HG03457 (cell line): ENCODE measurements at regions not wholly inside any gene's neighbourhood (a gene's known extent, or its start where the extent isn't known, plus 50 kb on each side); places are given as distances from the start of the nearest gene placed in this dataset.
"Not testable (repeated sequence)": the region's sequence is repeated elsewhere in the genome, so short reads cannot be mapped to it uniquely, and the experiment has no call there.

Source experiments
- ATAC-seq: cut with Tn5 transposase; IDR thresholded peaks from one replicate; pipeline ENCODE4 v1.9.1; 2021; ENCODE audit warnings: moderate number of reproducible peaks; ENCODE audit not compliant: unreplicated experiment

GRCh38 chr21:28483301-28484035 is 509.2 kb downstream of the LTN1 start:
- no peak for ATAC-seq

- no peak for ATAC-seq
Measured at GRCh38 chr21:28482657-28483056, 510.0 kb downstream of the LTN1 start.

GRCh38 chr21:28480470-28480869 is 512.2 kb downstream of the LTN1 start:
- no peak for ATAC-seq

- peak; percentile 66 for ATAC-seq
Measured at GRCh38 chr21:28473530-28474220, 519.0 kb downstream of the LTN1 start.

- not testable (repeated sequence) for ATAC-seq
Measured at GRCh38 chr21:28472543-28472942, 520.1 kb downstream of the LTN1 start.

- no peak for ATAC-seq
Measured at GRCh38 chr21:28464988-28465387, 527.7 kb downstream of the LTN1 start.

- no peak for ATAC-seq
Measured at GRCh38 chr21:28464095-28464494, 528.6 kb downstream of the LTN1 start.

GRCh38 chr21:28459193-28459592 is 533.5 kb downstream of the LTN1 start:
- ATAC-seq: no peak

- ATAC-seq: no peak
Measured at GRCh38 chr21:28458446-28458845, 534.2 kb downstream of the LTN1 start.

- no peak for ATAC-seq
Measured at GRCh38 chr21:28455253-28455600, 537.5 kb downstream of the LTN1 start.

GRCh38 chr21:28454564-28455252 is 538.0 kb downstream of the LTN1 start:
- ATAC-seq: no peak

- no peak for ATAC-seq
Measured at GRCh38 chr21:28447462-28447861, 545.2 kb downstream of the LTN1 start.

GRCh38 chr21:28445141-28445830 is 547.4 kb downstream of the LTN1 start:
- no peak for ATAC-seq

- no peak for ATAC-seq
Measured at GRCh38 chr21:28444557-28444956, 548.1 kb downstream of the LTN1 start.

- ATAC-seq: no peak
Measured at GRCh38 chr21:28444111-28444510, 548.6 kb downstream of the LTN1 start.

GRCh38 chr21:28442624-28443023 is 550.1 kb downstream of the LTN1 start:
- no peak for ATAC-seq

- no peak for ATAC-seq
Measured at GRCh38 chr21:28442085-28442484, 550.6 kb downstream of the LTN1 start.

GRCh38 chr21:28439788-28440187 is 552.9 kb downstream of the LTN1 start:
- ATAC-seq: no peak

GRCh38 chr21:28439251-28439650 is 553.4 kb downstream of the LTN1 start:
- no peak for ATAC-seq

GRCh38 chr21:28437061-28437460 is 555.6 kb downstream of the LTN1 start:
- ATAC-seq: no peak

GRCh38 chr21:28436286-28436932 is 556.3 kb downstream of the LTN1 start:
- ATAC-seq: no peak
